ENCODE measurements at regions not wholly inside any gene's neighbourhood (a gene's known extent, or its start where the extent isn't known, plus 50 kb on each side); places are given as distances from the start of the nearest gene placed in this dataset.
A peak's percentile ranks its signal among the peaks of the same experiment; 100 is the strongest.

GRCh38 chr5:125408448-125409233, 662.2 kb upstream of the ZNF608 start:
- DNase-seq, result peak; percentile 57

GRCh38 chr5:125409234-125409860, 662.9 kb upstream of the ZNF608 start:
- DNase-seq, result peak; percentile 72

GRCh38 chr5:125409861-125410536, 663.6 kb upstream of the ZNF608 start:
- peak; percentile 71 for DNase-seq

- peak; percentile 47 for DNase-seq
Observed at GRCh38 chr5:125410537-125411070, 664.2 kb upstream of the ZNF608 start.

GRCh38 chr5:125411071-125411743, 664.8 kb upstream of the ZNF608 start:
- DNase-seq, result peak; percentile 43

- peak; percentile 79 for DNase-seq
Observed at GRCh38 chr5:125411744-125412560, 665.5 kb upstream of the ZNF608 start.

GRCh38 chr5:125412561-125413495, 666.4 kb upstream of the ZNF608 start:
- peak; percentile 98 for DNase-seq

- DNase-seq, result no peak
Observed at GRCh38 chr5:125413496-125414274, 667.2 kb upstream of the ZNF608 start.

GRCh38 chr5:125415126-125415525, 668.7 kb upstream of the ZNF608 start:
- no peak for DNase-seq

GRCh38 chr5:125416055-125416454, 669.6 kb upstream of the ZNF608 start:
- no peak for DNase-seq

GRCh38 chr5:125421006-125421405, 674.6 kb upstream of the ZNF608 start:
- DNase-seq, result no peak

GRCh38 chr5:125422342-125422741, 675.9 kb upstream of the ZNF608 start:
- no peak for DNase-seq

- no peak for DNase-seq
Observed at GRCh38 chr5:125424402-125425141, 678.1 kb upstream of the ZNF608 start.

GRCh38 chr5:125429498-125429897, 683.1 kb upstream of the ZNF608 start:
- DNase-seq, result no peak

GRCh38 chr5:125433457-125433856, 687.0 kb upstream of the ZNF608 start:
- DNase-seq, result no peak

GRCh38 chr5:125439243-125439642, 692.8 kb upstream of the ZNF608 start:
- DNase-seq, result no peak

GRCh38 chr5:125440905-125441304, 694.5 kb upstream of the ZNF608 start:
- DNase-seq, result no peak

GRCh38 chr5:125446986-125447385, 700.5 kb upstream of the ZNF608 start:
- no peak for DNase-seq

- DNase-seq, result no peak
Observed at GRCh38 chr5:125450771-125451170, 704.3 kb upstream of the ZNF608 start.

Data from DMS53 (cell line).